NCI-H2196 treated with DMSO at 0.1 percent for 48 hours (cell line): ENCODE measurements at regions not wholly inside any gene's neighbourhood (a gene's known extent, or its start where the extent isn't known, plus 50 kb on each side); places are given as distances from the start of the nearest gene placed in this dataset.
A peak's percentile ranks its signal among the peaks of the same experiment; 100 is the strongest.

Experiments
- DNase-seq: peaks from one replicate; lab custom pipeline; 2025; ENCODE audit not compliant: unreplicated experiment; lab: John Stamatoyannopoulos, UW

DNA sequence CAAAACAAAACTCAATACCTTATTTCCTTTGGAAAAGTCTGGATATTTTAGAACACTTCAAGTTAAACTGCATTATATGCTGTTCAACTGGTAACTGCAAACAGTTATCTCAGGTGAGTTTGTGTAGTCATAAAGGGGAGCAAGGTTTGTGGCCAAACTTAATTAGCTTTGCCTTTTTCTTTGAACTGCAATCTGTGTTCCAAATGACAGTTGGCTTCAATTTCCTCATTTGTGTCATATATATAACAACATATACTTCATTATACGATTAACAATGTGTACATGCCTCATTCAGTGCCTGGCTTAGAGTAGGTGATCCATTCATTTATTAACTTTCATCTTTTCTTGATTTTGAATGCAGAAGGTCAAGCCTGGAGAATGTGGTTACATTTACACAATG lies 55.8 kb downstream of the KCNE4 start:
- no peak for DNase-seq

DNA sequence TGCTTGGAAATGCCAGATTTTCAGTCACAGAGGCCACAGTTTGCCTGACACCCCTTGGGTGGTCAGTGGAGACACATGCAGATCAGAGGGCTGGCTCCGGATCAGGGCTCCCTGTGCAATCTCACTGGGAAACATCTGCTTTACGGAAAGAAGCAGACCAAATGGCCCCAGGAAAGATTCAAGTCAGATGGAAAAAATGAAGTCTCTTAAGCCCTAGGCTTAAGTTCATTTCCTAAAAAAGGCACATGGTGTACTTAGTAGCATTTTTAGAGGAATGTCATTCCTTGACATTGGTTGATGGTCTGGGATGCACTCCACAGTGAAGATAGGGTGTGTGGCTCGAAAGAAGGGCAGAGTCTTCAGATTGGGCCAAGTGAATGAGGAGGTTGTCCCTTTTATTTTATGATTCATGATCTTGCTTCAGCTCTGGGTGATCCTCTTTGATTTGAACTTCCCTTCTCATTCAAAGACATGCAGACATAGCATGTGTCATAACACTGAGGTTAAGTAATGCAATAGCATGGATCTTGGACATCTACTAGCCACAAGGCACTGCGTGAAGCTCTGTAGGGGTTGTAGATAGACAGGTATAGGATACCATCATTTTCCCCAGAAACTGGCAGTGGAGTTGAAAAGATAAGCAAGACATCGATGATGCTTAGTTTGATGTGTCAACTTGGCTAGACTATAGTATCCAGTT lies 56.5 kb downstream of the KCNE4 start:
- DNase-seq = no peak

GRCh38 chr2:223109341-223109740 lies 57.4 kb downstream of the KCNE4 start:
- DNase-seq = no peak

GRCh38 chr2:223113161-223113560 lies 61.2 kb downstream of the KCNE4 start:
- no peak for DNase-seq

- DNase-seq = no peak
These were observed 62.2 kb downstream of the KCNE4 start for GRCh38 chr2:223114170-223114569.

DNA sequence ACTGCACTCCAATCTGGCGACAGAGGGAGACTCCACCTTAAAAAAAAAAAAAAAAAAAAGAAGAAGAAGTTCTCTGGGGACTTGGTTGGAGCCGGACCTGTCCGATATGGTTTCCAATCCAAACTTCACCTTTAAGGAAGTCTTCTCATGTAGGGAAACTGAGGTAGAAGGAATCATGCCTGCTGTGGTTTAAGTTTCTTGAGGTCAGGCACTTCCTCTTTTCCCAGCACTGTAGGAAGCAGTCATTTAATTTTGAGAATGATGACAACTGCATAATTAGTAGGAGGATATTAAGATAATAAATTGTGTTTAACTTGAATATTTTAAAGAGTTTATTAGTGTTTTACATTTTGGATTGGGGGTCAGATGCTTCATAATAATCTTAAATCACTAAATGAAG lies 62.9 kb downstream of the KCNE4 start:
- no peak for DNase-seq

DNA sequence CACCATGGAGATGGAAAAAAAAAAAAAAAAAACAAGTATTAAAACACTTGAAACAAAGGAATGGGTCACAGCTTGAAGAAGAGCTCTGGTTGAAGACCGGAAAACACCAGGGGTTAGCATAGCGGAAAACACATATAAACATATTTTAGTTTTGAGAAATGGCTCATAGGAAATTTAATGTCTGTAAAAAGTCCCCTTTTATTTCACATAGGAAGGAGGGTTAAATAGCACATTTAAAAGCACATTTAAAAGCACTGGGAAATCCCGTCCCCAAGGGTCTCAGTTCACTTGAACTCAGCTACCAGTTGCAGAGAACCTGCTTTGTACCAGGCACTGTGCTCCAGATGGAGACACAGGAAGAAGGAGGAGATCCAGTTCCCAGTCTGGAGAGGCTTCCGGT lies 65.5 kb downstream of the KCNE4 start:
- DNase-seq = no peak

DNA sequence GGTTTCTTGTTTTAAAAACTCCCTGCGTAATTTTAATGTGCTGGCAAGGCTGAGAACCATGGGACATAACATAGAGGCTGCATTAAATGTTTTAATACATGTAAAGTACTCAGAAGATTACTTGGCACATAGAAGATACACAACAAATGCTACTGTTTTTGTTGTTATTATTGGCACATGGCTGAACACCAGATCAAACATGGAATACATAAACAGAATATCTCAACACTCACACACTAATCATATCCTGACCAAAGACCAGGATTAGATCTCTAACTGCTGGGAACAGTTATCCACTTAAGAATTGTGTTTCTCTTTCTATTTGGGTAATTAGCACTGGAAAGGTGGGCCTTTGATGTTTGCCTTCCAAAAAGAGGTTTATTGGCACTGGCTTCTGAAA lies 69.3 kb downstream of the KCNE4 start:
- peak; percentile 17 for DNase-seq

DNA sequence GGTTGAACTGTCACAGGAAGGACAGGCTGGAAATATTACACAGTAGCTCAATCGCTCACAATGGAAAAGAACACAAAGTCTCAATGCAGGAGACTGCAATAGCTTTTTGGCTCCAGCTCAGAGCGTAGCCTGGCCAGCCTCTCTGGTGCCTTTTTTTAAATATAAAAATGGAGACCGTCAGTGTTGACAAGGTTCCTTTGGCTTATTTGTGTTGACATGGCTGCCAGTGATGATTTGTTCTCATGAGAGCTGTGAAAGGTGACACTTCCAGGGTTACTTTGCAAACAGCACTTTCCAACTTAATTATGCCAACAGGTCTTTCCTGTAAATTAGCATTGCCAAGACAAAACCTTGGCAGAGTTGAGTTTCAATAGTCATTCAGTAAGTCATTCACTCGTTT lies 70.8 kb downstream of the KCNE4 start:
- DNase-seq = peak; percentile 90

GRCh38 chr2:223123855-223124610 lies 72.0 kb downstream of the KCNE4 start:
- no peak for DNase-seq

DNA sequence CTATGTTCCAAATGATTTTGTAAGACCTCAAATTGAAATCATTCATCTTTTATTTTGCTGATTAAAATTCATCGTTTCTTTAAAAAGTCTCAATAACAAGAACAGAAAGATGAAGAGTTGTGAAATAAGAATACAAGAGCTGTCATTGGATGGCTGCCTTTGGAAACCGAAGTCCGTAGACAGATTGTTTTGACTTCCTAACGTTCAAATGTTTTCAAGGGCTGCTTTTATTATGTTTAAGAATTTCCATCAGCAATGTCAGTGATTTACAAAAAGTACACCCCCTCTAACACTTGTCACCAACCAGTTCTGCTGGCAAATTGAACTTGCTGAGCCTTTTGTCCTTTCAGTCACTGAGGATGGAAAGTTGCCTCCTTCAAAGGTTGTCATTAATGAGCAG lies 89.6 kb downstream of the KCNE4 start:
- no peak for DNase-seq

DNA sequence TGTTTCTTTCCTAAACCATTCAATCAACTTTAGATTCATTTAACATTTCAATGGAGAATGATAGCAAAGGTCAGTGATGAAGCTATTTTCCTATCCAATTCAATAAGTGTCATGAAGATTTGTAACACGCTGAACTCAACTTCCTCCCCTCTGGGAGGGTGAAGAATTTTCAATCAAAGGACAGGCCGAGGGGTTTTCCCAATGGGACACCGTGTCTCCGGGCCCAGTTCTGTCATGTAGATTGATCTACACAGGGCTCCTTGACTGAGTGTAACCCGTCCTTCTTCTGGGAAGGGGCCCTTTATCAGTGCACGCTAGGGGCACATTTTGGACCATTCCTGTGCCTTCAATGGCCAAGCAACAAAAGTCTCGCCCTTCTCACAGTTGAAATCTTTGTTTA lies 90.1 kb downstream of the KCNE4 start:
- DNase-seq = no peak

DNA sequence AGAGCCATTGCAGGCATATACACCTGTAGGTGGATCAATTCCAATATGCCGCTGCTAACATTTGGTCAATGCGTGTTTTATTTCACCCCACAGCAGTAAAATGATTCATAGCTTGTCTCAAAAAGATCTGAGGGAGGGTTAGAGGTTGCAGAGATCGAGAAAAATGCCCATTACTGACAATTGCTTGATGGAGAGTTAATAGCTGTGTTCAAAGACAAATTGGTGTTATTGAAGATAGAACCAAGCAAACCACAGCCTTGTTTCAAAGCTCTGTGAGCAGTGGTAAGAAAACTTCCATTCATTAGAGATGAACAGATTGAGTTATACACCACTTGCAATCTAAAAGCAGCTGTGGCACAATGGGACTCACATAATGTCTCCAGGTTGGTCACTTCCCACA lies 95.4 kb downstream of the KCNE4 start:
- no peak for DNase-seq

DNA sequence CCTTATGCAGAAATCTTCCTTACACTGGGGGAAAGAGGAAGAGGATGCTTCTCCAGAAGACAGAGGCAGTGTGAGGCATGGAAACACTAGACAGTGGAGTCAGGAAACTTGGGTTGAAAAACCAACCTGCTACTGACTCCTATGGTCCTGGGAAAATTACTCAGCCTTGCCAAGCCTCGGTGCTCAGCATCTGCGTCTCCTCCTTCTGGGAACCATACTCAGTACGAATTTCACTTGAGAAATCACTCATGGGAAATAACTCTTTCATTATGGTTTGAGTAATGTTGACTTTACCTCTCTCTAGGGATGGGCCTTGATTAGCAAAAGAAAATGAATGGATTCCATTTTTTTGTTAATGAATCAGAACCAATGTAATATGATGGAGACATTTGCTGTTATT lies 96.5 kb downstream of the KCNE4 start:
- no peak for DNase-seq

GRCh38 chr2:223155956-223156355 lies 104.0 kb downstream of the KCNE4 start:
- no peak for DNase-seq

DNA sequence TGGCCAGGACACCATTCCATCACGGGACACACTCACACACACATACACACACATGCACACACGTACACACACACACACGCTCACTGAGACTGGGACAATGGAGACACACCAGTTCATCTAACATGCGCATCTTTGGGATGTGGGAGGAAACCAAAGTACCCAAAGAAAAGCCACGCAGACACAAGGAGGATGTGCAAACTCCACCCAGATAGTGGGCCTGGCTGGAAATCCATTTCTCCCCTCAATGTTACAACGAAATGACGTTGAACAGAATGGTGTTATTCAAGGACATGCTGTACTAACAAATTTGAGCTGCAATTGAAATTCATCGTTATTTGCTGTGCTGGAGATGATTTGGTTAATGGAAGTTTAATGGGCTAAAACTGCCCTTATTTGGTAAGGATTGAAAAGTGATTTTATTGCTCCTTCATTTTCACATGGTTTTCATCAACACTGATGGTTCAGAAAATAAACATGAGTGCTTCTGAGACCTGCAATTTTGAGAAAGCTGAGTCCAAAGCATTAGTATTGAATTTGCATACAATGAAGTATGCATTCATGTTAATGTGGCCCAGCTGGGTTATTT lies 110.0 kb downstream of the KCNE4 start:
- DNase-seq = no peak

DNA sequence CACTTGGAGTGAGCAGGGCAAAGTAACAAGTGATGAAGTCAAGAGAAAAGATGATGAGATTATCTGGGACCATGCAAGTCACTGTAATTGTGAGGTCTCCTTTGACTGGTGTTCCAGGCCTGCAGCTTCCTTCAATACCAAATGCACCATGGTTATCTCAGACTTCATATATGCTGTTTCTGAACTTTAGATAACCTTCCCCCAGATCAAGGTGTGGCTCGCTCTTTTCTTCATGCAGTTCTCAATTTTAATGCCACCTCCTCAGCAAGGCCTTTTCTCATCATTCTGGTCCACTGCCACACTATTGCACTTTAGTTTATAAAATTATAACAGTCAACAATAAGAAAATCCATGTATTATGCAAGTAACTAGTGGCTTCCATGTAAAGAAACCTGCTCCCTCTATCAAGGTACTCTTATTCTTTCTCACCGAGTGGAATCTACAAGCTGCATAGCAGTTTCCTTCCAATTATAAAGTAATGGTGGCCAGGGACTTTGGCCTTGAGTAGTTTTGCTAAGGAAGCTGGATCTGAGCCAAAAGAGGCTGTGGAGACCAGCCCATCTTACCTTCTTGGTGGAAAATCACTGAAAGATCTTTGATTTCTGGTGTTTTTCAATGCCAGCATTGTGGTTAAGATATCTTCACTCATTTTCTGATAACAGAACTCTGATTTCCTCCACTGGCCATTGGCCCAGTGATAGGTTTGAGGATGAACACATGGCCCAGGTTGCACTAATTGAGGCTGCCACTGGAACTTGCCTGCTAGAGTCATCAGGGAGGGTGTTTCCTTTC lies 113.6 kb downstream of the KCNE4 start:
- DNase-seq = no peak

GRCh38 chr2:223166215-223166493 lies 114.2 kb downstream of the KCNE4 start:
- no peak for DNase-seq

- DNase-seq = no peak
These were observed 115.1 kb downstream of the KCNE4 start for GRCh38 chr2:223166983-223167650.

DNA sequence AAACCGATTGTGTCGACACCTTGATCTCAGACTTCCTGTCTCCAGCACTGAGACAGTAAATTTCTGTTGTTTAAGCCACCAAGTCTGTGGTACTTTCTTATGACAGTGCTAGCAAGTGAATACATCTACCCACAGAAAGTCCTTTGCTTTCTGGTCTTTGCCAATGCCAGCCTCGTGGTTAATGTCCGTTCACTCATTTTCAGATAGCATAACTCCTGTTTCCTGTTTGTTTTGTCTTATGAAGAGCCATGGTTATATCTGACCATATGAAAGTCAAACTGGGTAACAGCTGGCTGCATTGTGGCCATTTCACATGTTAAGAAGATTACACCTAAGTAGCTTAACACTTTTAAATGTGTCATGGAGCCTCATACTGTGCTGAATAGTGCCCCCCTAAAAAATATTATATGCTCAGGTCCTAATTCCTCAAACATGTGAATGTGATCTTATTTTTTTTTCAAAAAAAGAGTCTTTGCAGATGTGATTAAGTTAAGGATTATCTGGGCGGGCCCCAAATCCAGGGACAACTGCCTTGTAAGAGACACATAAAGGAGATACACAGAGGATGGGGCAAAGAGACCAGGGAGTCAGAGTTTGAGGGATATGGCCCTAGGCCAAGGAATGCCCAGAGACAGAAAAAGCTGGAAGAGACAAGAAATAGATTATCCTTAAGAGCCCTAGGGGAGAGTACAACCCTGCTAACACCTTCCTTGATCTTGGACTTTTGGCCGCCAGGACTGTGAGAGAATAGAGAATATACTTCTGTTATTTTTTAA lies 118.0 kb downstream of the KCNE4 start:
- DNase-seq = no peak

- DNase-seq = no peak
These were observed 125.0 kb downstream of the KCNE4 start for GRCh38 chr2:223176970-223177369.
